ENCODE measurements at regions not wholly inside any gene's neighbourhood (a gene's known extent, or its start where the extent isn't known, plus 50 kb on each side); places are given as distances from the start of the nearest gene placed in this dataset.

DNA sequence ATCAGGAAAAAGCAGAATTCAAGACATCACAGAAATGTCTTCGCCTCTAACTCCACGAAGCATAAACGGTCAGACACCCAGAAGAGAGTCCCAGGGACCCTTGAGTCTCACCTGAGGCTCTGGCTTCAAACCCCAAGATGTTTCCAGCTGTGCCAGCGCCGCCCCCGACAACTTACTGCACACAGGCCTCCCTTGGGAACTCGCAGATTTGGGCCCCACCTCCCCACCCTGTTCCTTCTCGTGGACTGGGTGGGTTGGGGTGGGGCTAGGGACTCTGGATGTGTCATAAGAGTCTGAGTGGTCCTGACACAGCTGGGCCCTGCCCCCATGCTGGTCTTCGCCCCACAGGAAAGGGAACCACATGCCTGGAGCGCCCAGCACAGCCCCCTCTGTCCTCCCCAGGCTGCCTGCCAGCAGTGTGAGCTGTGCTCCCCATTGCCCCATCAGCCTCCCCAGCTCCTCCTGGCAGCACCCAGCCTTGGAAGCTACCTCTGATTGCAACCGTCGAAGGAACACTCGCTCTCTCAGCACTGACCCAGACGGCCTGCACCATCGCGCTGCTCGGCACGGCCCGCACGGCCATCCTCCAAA is 147.5 kb downstream of the CRYBB2 start:
- DNase-seq (ENCODE audit: low spot score), result no peak

DNA sequence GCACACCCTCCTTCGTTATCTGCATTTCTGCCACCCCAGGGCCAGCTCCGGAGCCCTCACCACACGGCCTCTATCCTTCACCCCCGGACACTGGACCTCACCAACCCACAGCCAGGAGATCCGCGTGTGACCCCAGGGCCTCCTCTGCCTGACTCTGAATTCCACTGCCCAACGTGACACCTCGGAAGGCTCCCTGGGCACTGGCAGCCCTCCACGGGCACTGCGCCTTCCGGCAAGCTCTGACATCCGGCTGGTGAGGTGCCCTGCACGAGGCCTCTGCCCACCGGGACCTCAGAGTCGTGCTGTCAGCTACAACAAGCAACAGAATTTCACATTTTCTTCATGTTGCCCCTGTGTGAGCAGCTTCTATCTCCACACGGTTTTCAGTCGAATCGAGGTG is 148.3 kb downstream of the CRYBB2 start:
- DNase-seq (ENCODE audit: low spot score), result no peak

DNA sequence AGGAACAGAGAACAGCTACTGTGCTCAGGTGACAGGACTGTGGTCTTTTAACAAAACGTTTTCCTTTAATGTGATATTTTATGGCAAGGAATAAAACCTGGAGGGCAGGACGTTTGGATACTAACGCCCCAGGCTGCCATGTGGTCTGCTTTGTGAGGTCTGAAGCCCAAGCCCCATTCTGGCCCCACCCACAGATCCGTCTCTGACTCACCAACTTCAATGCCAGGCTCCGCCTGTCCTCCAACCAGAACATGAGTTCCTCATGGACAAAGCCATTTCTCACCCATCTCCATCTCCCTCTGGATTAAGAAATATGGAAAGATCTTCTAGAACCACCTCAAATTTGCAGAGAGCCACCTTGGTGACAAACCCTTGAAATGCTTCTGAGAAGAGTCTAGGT is 148.8 kb downstream of the CRYBB2 start:
- peak; percentile 84 for DNase-seq (ENCODE audit: low spot score)

DNA sequence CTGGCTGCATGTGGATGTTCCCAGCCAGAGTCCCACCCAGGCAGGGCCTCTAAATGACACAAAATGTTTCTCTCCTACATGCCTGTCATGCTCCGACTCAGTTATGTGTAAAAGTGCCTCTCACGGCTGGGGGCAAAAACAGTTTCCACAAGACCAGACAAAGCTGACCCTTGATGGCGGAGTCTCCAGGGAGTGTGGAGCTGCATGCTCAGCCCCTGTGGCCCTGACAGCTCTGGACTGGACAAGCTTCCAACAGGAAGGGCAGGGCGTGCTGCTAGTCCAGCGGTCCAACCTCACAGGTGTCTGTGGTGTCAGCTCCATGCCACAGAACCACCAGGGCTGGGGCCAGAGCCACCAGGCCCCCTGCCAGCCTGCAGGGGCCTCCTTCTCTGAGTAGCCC is 149.6 kb downstream of the CRYBB2 start:
- DNase-seq (ENCODE audit: low spot score), result no peak

DNA sequence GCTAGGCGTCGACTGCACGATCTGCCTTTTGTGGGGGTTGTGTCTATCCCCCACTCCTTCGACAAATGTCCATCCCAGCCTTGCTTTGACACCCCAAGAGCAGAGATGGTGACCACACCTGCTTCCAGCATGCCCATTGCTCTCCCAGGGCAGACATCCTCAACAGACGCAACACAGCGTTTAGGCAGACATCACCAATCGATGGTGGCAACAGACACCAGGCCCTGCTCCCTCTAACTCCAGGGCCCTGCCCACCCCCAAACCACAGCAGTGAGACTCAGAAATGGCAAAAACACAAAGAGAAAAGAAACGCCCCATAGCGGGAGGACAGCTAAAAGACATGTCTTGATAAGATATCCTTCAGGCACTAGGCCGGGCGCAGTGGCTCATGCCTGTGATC is 150.9 kb downstream of the CRYBB2 start:
- no peak for DNase-seq (ENCODE audit: low spot score)

DNA sequence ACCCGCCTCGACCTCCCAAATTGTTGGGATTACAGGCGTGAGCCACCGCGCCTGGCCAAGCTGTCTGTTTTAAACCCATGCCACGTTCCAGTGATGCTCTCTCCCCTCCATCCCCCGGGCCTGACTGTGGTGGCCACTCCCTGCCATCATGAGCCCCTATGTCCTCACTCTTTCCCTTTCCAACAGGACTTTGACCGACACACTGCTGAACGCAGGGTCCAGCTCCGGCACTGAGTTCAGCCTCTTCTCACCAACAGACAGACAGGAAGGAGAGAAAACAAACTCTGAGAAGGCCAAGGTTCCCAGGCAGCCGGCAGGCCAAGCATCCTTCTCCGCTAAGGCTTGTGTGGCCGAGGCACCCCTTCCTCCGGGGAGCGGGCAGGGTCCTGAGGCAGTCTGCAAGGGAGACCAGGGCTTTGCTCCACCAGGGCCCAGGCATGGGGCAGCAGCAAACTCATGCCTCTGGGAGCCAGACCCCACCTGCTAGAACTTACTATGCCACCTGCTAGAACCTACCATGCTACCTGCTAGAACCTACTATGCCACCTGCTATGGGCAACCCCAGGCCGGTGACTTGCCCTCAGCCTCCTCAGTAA is 152.7 kb downstream of the CRYBB2 start:
- no peak for DNase-seq (ENCODE audit: low spot score)

DNA sequence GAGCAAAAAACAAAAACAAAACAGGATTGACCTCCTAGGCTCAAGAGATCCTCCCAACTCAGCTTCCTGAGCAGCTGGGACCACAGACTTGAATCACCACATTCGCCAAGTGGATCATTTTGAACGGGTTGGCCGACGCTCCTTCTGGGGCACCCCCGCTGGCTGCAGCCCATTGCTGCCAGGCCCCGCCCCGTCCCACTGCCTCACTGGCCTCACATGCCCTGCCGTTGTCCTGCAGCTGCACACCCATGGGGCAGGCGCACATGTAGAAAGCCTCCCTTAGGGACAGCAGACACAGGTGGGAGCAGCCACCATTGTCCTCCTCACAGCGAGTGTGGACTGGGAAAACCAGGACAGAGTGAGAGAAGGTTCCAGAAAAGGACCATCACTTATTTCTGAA is 154.5 kb downstream of the CRYBB2 start:
- DNase-seq (ENCODE audit: low spot score), result no peak

DNA sequence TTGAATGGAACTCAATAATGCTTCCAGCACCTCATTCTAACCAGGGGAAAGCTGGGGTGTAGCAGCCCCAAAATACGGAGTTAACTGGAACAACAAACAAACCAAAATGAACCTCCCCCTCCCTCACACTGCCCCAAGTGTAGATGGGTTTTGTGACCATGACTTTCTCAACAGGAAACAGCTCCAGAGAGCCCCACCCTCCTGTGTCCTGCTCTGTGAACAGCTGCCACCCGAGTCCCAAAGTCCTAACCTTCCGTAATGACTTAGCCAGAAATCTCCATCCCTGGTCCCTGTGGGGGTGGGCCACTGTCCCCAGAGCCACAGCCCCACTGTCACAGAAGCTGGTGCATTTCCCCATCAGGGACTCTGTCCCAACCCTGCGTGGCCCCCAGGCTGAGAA is 155.4 kb downstream of the CRYBB2 start:
- no peak for DNase-seq (ENCODE audit: low spot score)

DNA sequence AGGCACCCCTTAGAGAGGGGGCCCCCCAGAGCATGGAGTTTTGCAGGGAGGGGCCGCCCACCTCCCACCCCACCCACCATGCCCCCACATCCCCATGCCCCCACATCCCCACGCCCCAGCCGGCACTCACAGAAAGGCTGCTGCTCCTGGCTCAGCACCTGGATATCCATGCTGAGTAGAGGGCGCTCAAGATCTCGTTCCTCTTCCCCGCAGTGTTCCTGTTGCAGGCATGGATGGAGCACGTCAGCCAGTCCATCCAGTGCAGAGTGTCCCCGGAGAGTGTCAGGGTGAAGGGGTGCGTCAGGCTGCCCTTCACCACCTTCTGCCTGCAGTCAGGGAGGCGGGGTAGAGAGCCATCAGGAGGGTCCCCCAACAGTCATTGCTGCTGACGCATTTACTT is 156.2 kb downstream of the CRYBB2 start:
- DNase-seq (ENCODE audit: low spot score), result no peak

DNA sequence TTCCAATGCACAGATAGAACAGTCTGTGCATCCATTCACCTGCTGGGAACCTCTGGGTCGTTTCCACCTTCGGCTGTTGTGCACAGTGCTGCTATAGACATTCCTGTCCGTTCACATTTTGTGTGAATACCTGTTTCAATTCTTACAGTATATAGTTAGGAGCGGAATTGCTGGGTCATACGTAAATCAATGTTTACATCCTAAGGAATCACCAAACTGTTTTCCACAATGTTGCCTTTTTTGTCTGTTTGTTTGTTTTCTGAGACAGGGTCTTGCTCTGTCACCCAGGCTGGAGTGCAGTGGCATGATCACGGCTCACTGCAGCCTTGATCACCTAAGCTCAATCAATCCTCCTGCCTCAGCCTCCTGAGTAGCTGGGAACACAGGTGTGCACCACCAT is 158.3 kb downstream of the CRYBB2 start:
- DNase-seq (ENCODE audit: low spot score), result no peak

DNA sequence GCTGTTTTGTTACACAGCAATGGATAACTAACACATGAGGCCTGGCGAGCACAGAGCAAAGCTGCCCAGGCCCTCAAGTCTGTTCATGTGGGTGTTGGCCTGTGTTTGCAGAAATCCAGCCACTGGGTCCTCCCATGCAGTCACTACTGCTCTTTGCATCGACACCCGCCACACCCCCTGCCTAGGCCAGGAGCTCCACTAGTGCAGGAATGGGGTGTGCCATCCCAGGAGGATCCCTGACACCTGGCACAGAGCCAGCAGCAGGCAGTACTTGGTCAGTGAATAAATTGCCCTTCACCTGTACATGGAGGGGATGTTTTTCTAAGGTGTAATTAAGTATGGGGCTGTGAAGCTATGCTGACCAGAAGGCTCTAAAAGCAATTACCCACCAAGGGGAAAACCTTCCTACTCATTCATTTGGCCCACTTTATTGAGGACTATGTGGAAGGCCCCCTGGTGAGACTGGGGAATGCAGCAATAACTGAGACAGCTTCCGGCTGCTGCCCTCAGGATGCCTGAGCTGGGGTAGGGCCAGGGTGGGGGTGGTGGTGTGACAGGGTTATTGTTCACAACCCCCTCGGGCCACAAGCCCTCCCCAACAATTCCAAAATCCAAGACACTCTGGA is 160.8 kb downstream of the CRYBB2 start:
- no peak for DNase-seq (ENCODE audit: low spot score)

DNA sequence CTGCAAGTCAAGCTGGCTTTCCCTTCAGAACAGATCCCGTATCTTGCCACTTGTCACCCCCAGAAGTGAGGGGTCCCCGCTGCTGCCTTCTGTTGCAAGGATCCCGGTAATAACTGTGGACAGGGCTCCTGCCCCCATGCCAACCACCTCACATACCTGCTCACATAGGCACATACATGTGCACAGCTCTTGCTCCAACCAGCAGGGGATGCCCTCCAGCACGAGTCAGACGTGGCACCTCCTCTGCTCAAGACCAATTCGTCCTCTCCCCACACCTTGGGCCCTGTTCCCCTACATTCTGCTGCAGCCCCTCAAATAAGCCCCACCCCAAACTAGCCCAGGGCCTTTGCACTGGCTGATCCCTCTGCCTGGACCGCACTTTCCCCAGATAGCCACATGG is 163.3 kb downstream of the CRYBB2 start:
- no peak for DNase-seq (ENCODE audit: low spot score)

DNA sequence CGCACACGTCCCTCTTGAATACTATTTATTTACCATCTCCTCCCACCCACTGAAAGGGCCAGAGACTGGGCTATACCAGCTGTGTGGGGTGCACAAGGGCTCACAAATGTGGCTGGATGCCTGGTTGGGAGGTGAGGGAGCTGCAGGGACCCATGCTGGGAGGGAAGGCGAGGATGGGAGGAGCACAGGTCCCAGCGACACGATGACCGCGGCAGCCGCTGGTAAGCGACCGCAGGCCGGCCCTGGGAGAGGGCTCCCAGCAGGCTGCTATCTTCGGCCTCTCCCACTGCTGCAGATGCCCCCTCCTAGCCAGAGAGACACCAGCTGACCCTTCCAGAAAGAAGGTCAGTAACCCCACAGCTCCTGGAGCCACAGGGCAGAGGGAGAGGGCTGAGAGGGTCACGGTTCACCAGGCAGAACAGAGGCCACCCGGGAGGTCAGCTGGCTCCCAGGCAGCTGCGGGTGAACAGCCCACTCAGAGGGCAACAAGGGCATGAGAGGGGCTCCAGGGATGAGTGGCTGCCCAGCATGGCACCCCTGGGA is 163.9 kb downstream of the CRYBB2 start:
- DNase-seq (ENCODE audit: low spot score), result no peak

DNA sequence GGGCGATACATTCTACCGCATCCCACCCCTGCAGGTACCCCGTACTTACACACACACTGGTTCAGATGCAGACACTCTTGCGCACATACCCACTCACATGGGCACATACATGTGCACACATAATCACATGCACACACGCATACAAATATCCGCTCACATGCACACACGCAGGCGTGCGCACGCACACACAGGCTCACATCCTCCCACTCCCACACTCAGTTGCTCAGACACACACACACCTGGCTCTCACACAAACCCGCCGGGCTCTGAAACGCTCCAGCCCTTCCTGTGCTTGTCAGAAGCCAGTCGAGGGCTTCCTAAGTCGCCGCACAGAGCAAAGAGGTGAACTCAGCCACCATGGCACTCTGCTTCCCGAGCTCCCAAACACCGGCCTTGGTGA is 164.5 kb downstream of the CRYBB2 start:
- no peak for DNase-seq (ENCODE audit: low spot score)

DNA sequence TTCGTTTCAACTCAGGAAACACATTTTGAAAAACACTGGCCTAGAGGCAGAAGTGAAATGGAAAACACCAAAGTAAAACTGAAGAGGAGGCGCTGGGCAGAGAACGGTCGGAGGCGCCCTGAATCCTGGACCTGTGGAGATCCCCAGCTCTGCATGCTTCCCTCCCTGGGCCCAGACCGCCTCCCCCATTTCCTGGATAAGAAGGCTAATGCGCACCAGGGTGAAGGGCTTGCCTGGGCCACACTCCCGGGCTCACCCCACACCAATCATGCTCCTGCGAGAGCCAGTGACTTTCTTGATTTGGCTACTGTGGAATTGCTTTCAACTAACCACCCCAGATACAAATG is 167.1 kb downstream of the CRYBB2 start:
- DNase-seq (ENCODE audit: low spot score), result no peak

DNA sequence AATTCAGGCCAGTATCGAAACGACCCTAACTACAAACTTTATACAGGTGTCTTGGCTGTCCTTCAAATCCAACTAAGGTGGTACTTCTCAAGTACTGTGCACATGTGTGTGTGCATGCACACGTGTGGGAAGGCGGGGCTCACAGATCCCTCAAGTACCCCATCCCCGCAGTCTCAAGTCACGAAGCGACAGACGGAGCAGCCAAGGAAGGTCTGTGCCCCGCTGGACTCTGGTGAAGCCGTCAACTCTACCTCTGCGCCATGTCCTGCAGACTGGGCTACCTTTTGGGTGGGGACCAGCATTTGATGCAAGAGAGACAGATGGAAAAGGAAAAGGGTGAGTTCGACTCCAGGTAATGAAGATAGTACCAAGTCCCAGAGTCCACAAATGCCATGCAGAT is 169.0 kb downstream of the CRYBB2 start:
- no peak for DNase-seq (ENCODE audit: low spot score)

DNA sequence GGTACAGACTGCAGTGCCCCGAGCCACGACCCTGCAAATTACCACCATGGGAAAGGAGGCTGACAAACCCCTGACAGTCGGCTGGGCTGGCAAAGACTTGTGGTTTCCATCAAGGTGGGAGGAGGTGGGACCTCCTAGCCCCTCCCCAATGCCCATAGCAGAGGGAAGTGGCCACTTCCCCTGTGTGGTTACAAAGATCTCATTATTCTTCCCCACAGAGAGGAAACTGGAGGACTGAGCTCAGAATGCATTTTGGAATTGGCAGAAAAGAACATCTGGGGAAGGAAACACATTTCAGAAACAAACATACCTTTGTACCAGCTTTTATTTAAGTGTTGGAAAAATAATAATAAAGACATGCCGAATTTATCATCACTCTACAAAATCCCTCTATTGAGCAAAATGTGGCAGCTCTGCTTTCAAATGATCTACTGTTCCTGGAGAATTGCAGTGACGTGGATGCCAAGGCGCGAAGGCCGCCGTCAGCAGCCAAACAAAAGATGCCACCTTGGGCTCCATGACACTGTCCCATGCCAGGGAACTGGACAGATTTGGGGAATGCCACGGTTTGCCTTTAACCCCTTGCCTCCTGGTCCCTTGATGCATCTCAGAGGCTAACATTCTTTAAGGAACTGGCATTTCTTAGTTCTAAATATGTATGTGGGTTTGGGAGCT is 169.6 kb downstream of the CRYBB2 start:
- DNase-seq (ENCODE audit: low spot score), result peak; percentile 89

DNA sequence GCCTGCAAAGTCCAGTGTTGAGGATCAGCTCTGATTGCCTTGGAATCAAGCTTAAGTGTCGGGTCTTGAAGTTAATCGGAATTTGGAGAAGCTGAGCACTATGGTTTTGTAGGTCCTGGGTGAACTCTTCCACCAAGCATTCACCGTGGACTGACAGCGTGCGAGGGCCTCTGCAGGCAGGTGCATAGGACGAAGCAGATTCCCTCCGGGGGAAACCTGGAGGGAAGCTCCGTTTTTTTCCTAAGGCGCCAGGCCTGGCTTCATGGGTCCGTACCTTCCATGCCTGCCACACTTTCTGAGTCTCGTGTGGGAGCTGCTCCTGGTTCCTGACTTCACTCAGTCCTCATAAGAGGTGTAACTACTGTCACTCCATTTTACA is 170.1 kb downstream of the CRYBB2 start:
- DNase-seq (ENCODE audit: low spot score), result no peak

DNA sequence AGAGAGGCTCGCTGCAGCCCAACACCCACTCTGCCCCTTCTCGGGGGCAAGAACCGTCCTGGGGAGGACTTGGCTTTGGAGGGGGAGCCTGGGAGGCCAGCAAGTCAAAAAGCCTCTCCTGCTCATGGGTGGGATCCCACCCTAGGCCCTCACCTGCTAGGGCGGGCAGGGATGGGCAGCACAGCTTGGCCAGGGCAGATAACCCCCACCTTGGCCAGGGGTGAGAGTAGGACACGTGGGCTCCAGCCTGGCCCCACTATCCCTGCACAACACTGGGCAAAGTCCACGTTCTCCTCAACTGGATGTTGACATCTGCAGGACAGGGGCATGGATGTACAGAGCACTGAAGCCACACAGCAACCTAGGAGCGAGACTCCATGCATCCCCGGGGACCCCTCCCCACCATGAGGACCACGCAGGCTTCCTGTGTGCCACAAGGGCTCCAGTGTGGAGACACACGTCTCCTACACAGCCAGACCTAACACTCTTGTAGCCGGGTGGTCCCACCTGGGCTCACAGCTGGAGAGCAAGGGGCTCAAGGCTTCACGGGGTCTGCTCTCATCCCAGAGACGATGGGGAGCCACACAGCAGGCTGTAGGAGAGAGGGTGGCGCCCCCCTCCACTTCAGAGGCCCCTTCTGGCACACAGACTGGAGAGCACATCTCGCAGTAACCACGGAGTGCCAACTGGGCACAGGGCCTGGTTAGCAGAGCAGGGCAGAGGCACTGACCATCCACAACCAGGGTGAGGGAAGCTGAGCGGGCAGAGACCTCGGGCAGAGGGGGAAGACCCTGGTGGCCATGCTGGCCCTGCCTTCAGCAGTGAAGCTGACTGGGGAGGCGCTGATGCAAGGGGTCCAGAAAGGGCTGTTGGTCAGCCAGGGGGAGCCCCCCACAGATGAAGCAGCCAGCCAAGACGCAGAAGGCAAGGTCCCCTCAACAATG is 171.1 kb downstream of the CRYBB2 start:
- DNase-seq (ENCODE audit: low spot score), result no peak

DNA sequence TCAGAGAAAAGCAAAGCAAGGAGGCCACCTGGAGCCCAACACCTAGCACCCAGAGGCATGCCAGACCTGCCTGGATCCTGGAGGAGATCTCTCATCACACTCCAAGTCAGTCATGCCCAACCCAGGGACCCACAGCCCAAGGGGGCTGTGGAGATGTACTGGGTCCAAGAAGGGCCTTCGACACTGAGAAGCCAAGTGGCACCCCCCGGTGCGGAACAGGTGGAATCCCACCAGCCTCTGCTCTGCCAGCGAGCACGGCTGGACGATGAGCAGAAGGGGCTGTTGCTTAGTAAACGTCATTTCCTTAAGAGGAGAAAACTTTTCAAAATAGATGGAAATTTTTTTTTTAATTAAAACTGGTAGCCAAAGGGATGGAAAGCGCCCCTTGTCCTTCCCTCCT is 171.9 kb upstream of the GRK3 start:
- no peak for DNase-seq (ENCODE audit: low spot score)

DNA sequence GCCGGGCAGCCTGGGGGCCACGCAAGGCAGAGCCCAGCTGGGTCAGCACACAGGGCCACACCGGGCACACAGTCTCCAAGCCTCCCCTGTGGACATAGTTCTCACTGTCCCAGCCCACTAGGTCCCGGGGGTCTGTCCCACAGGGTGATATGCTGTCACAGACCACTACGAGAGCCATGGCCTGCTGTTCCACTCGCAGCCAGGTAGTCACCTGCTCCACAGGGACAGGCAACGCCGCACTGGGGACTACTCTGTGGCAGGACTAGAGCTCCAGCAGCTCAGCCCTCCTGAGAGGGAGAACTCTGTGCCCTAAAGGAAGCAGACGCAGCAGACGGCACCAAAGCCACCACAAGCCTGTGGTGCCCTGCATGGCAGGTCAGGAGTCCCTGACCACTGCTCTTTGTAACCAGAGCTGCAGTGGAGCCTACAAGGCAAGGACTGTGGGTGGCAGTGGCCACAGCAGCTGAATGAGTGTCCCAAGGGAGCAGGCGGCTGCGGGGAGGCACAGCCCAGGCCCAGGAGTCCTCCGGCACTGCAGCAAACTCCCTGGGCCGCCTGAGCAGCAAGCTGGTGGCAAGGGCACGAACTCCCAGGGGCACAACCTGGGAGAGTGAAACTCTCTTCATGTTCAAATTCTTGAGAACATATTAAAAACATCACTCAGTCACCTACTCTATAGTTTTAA is 171.2 kb upstream of the GRK3 start:
- no peak for DNase-seq (ENCODE audit: low spot score)

DNA sequence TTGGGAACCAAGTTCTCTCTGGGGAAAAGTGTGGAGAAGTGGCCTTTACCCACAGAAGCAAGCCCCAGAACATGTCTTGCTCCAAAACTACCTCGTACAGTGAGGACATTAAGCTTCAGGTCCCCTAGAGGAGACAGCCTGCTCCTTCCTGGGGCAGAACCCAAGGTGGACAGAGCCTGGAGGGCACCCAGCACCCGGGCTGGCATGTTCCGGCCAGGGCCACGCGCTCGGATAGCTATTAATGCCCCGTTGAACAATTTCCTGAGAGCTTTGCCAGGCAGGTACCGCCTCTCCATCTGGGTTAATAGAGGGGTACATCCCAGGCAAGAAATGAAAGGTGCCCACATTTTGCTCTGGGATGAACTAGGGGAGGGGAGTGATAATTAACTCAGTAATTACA is 169.0 kb upstream of the GRK3 start:
- no peak for DNase-seq (ENCODE audit: low spot score)
